ENCODE measurements at regions not wholly inside any gene's neighbourhood (a gene's known extent, or its start where the extent isn't known, plus 50 kb on each side); places are given as distances from the start of the nearest gene placed in this dataset.

- TF ChIP-seq, protein P1, sequence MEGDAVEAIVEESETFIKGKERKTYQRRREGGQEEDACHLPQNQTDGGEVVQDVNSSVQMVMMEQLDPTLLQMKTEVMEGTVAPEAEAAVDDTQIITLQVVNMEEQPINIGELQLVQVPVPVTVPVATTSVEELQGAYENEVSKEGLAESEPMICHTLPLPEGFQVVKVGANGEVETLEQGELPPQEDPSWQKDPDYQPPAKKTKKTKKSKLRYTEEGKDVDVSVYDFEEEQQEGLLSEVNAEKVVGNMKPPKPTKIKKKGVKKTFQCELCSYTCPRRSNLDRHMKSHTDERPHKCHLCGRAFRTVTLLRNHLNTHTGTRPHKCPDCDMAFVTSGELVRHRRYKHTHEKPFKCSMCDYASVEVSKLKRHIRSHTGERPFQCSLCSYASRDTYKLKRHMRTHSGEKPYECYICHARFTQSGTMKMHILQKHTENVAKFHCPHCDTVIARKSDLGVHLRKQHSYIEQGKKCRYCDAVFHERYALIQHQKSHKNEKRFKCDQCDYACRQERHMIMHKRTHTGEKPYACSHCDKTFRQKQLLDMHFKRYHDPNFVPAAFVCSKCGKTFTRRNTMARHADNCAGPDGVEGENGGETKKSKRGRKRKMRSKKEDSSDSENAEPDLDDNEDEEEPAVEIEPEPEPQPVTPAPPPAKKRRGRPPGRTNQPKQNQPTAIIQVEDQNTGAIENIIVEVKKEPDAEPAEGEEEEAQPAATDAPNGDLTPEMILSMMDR (IDR thresholded peaks at IDR 0.05), result no peak
- no peak for TF ChIP-seq POLR2AphosphoS5 (IDR thresholded peaks at IDR 0.05; ENCODE audit: low read depth, low read length)
Observed at GRCh38 chr2:142755191-142755590, 122.3 kb upstream of the KYNU start.
